HG02642 (cell line): ENCODE measurements at regions not wholly inside any gene's neighbourhood (a gene's known extent, or its start where the extent isn't known, plus 50 kb on each side); places are given as distances from the start of the nearest gene placed in this dataset.

Source experiments
- ATAC-seq: cut with Tn5 transposase; IDR thresholded peaks from one replicate; pipeline ENCODE4 v1.9.1; 2021; ENCODE audit warnings: mild to moderate bottlenecking; ENCODE audit not compliant: unreplicated experiment, poor library complexity

- no peak for ATAC-seq
Measured at GRCh38 chrX:118167361-118167760, 50.8 kb upstream of the KLHL13 start.

GRCh38 chrX:118171356-118171755, 54.7 kb upstream of the KLHL13 start:
- no peak for ATAC-seq

GRCh38 chrX:118174516-118175098, 58.0 kb upstream of the KLHL13 start:
- ATAC-seq, result no peak

- no peak for ATAC-seq
Measured at GRCh38 chrX:118177708-118178107, 61.1 kb upstream of the KLHL13 start.

- ATAC-seq, result no peak
Measured at GRCh38 chrX:118178450-118178849, 61.8 kb upstream of the KLHL13 start.

- ATAC-seq, result no peak
Measured at GRCh38 chrX:118179161-118179560, 62.6 kb upstream of the KLHL13 start.

GRCh38 chrX:118179718-118180117, 63.1 kb upstream of the KLHL13 start:
- ATAC-seq, result no peak

- ATAC-seq, result no peak
Measured at GRCh38 chrX:118181030-118181429, 64.4 kb upstream of the KLHL13 start.

- no peak for ATAC-seq
Measured at GRCh38 chrX:118182025-118182424, 65.4 kb upstream of the KLHL13 start.

GRCh38 chrX:118182681-118183080, 66.1 kb upstream of the KLHL13 start:
- ATAC-seq, result no peak

- ATAC-seq, result no peak
Measured at GRCh38 chrX:118183606-118184005, 67.0 kb upstream of the KLHL13 start.

GRCh38 chrX:118187100-118187499, 70.5 kb upstream of the KLHL13 start:
- no peak for ATAC-seq

- ATAC-seq, result no peak
Measured at GRCh38 chrX:118189000-118189399, 72.4 kb upstream of the KLHL13 start.

GRCh38 chrX:118189628-118190027, 73.0 kb upstream of the KLHL13 start:
- no peak for ATAC-seq

GRCh38 chrX:118197730-118198129, 81.1 kb upstream of the KLHL13 start:
- no peak for ATAC-seq

- no peak for ATAC-seq
Measured at GRCh38 chrX:118198577-118198976, 82.0 kb upstream of the KLHL13 start.

GRCh38 chrX:118199997-118200396, 83.4 kb upstream of the KLHL13 start:
- ATAC-seq, result no peak

- ATAC-seq, result no peak
Measured at GRCh38 chrX:118205421-118206395, 89.1 kb upstream of the KLHL13 start.

GRCh38 chrX:118207831-118208453, 91.3 kb upstream of the KLHL13 start:
- no peak for ATAC-seq

- no peak for ATAC-seq
Measured at GRCh38 chrX:118208481-118208880, 91.9 kb upstream of the KLHL13 start.
